ENCODE measurements at regions not wholly inside any gene's neighbourhood (a gene's known extent, or its start where the extent isn't known, plus 50 kb on each side); places are given as distances from the start of the nearest gene placed in this dataset.

DNA sequence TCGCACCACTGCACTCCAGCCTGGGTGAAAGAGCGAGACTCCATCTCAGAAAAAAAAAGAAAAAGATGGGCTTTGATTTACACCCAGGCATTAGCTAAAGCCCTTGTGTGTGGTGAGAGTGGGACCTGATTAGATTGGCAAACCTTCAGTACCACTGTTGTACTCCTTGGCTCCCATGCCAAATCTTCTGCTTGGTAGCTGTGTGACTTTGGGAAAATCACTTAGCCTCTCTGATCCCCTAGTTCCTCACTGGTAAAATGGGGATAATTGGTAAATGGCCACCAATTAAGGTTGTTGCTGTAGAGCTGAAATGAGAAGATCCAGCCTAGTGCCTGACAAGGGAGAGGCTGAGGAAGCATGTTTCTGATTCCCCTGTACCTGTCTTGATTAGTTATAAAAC lies 63.7 kb downstream of the SLC25A47 start:
- in situ Hi-C loops (cut with MboI; ENCODE audit: low pct_unique_long_range_greater_than_20kb, low sequenced_read_pairs, unreplicated experiment), result loop anchor here (5.0 kb wide), 1 partner anchor 260 kb away; no protein-coding TSS in a partner anchor
- TF ChIP-seq, protein P1, sequence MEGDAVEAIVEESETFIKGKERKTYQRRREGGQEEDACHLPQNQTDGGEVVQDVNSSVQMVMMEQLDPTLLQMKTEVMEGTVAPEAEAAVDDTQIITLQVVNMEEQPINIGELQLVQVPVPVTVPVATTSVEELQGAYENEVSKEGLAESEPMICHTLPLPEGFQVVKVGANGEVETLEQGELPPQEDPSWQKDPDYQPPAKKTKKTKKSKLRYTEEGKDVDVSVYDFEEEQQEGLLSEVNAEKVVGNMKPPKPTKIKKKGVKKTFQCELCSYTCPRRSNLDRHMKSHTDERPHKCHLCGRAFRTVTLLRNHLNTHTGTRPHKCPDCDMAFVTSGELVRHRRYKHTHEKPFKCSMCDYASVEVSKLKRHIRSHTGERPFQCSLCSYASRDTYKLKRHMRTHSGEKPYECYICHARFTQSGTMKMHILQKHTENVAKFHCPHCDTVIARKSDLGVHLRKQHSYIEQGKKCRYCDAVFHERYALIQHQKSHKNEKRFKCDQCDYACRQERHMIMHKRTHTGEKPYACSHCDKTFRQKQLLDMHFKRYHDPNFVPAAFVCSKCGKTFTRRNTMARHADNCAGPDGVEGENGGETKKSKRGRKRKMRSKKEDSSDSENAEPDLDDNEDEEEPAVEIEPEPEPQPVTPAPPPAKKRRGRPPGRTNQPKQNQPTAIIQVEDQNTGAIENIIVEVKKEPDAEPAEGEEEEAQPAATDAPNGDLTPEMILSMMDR (IDR thresholded peaks at IDR 0.05; ENCODE audit: extremely low read depth, insufficient read depth, missing control alignments), result no peak
- DNase-seq (ENCODE audit: low spot score), result no peak

DNA sequence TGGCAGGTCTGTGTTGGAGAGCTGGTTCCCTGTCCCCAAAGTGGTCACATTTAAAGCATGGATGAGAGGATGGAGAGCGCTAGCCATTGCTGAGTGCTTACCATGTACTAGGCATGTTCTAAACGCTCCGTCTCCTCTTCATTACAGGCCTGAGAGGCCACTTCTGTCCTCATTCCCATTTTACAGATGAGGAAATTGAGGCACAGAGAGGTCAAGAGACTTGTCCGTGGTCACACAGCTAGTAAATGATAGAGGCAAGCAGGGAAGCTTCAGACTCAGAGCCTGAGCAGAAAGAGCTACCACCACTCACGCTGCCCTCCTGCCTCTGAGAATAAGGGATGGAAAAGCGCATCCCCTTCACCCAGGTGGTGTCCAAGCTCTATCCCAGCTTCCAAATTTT lies 64.3 kb downstream of the SLC25A47 start:
- in situ Hi-C loops (cut with MboI; ENCODE audit: low pct_unique_long_range_greater_than_20kb, low sequenced_read_pairs, unreplicated experiment), result loop anchor here (5.0 kb wide), 1 partner anchor 260 kb away; no protein-coding TSS in a partner anchor
- no peak for DNase-seq (ENCODE audit: low spot score)
- TF ChIP-seq, protein P1 (IDR thresholded peaks at IDR 0.05; ENCODE audit: extremely low read depth, insufficient read depth, missing control alignments), result no peak

DNA sequence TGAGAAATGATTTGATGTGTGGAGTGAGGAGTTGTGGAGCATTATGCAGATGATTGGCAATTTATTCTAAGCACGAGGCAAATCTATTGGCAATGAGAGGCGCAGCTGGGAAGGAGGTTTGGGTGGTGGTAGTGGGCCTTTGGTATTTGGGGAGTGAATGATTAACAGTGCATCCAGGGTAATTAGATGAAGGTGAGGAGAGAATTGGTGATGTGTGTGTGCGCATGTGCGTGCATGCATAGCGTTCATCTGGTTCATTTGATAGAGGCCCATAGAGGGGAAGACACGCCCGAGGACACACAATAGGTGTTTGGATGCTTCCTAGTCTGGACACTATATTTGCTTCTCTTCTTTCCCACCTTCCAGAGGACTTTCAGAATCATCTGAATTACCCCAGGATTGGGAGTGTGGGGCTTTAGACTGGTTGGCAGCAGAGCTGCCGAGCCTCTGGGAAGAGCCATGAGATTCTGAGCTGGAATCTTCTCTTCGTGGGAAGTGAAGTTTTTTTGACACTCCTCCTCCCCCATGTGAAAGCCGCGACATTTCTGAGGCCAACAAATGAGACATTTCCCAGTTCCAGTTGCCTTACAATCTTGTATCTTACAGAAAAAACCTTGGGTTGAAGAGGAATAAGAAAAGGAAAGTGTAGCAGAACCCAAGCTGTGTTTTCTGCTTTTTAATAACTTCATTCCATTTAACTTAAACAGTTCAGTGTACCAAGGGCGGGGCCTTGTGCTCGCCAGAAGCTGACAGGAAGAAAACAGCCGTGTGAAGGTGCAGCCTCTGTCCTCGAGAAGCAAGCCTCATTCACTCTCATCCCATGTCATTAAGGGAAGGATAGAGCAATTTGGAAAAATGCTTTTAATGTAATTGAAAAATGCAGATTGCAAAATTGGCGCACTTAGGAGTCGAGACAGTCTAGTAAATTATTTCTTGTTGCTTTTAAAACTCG lies 65.2 kb downstream of the SLC25A47 start:
- TF ChIP-seq, protein P1 (IDR thresholded peaks at IDR 0.05; ENCODE audit: extremely low read depth, insufficient read depth, missing control alignments), result no peak
- in situ Hi-C loops (cut with MboI; ENCODE audit: low pct_unique_long_range_greater_than_20kb, low sequenced_read_pairs, unreplicated experiment), result loop anchor here (5.0 kb wide), 1 partner anchor 259 kb away; no protein-coding TSS in a partner anchor
- no peak for DNase-seq (ENCODE audit: low spot score)

DNA sequence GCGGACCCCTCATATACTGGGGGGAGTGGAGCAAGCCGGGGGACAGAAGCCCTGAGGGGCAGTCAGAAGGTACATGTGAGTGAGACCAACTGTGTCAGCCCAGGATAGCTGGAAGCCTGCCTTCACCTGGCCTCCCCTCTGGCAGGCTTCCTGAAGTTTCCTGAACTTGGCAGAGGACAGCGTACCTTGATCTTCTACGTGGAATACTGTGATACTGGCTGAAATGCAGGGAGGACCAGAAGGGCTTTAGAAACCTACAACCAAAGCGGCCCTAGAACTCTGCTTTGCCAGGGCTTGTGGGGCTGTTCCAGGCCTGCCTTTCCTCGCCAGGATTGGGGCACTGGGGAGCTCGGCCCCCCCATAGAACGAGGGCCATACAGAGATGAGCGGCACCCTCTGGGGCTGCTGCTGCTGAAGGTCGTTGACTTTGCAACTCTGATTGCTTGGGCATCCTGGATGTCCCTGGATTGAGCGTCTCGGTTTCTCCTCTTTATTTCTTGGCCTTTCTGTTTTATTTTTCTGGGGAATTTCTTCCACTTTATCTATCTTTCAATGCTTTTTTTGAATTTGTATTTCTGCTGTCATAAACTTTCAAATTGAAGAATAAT lies 66.5 kb downstream of the SLC25A47 start:
- no peak for DNase-seq (ENCODE audit: low spot score)
- TF ChIP-seq, protein P1 (IDR thresholded peaks at IDR 0.05; ENCODE audit: extremely low read depth, insufficient read depth, missing control alignments), result no peak
- in situ Hi-C loops (cut with MboI; ENCODE audit: low pct_unique_long_range_greater_than_20kb, low sequenced_read_pairs, unreplicated experiment), result loop anchor here (5.0 kb wide), 1 partner anchor 258 kb away; no protein-coding TSS in a partner anchor

DNA sequence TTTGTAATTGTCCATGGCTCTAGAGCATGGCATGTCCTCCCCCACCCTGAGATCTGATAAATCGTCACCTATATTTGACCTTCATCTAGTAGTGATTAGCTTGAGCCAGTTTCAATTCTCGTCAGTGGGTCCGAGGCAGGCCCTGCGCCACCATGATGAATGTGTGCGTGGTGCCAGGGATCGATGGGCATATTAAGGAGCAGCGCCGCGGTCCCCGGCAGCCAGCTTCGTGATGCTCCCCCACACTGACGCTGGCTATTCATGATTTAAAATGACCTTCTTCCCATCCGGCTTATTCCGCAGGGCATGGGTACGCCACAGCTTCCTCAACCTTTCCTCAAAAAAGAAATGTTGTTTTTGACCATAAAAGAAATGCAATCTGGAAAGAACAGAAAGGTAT lies 68.0 kb downstream of the SLC25A47 start:
- no peak for DNase-seq (ENCODE audit: low spot score)
- in situ Hi-C loops (cut with MboI; ENCODE audit: low pct_unique_long_range_greater_than_20kb, low sequenced_read_pairs, unreplicated experiment), result no loop called here
- TF ChIP-seq, protein P1 (IDR thresholded peaks at IDR 0.05; ENCODE audit: extremely low read depth, insufficient read depth, missing control alignments), result no peak

DNA sequence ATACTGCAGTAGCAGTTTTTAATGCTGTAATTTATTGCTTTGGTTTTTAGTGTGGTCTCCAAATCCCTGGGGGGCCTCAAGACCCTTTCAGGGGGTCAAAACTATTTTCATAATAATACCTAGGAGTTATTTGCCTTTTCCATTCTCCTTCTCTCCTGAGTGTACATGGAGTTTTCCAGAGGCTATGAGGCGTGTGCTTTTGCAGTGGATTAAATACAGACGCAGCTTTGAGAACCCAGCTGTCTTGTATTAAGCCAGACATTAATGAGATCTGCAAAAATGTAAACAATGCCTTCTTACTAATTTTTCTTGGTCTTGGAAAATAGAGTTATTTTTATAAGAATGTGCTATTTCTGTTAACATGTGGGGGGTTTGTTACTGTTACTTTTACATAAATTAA lies 68.6 kb downstream of the SLC25A47 start:
- TF ChIP-seq, protein P1 (IDR thresholded peaks at IDR 0.05; ENCODE audit: extremely low read depth, insufficient read depth, missing control alignments), result no peak
- no peak for DNase-seq (ENCODE audit: low spot score)
- in situ Hi-C loops (cut with MboI; ENCODE audit: low pct_unique_long_range_greater_than_20kb, low sequenced_read_pairs, unreplicated experiment), result no loop called here
